ENCODE measurements at regions not wholly inside any gene's neighbourhood (a gene's known extent, or its start where the extent isn't known, plus 50 kb on each side); places are given as distances from the start of the nearest gene placed in this dataset.

GRCh38 chr5:96129276-96129675 lies 167.6 kb upstream of the ELL2 start:
- no peak for TF ChIP-seq YY1 (IDR thresholded peaks at IDR 0.05; ENCODE audit: extremely low read depth, insufficient replicate concordance, low read depth, low read length)
- TF ChIP-seq, protein P1, sequence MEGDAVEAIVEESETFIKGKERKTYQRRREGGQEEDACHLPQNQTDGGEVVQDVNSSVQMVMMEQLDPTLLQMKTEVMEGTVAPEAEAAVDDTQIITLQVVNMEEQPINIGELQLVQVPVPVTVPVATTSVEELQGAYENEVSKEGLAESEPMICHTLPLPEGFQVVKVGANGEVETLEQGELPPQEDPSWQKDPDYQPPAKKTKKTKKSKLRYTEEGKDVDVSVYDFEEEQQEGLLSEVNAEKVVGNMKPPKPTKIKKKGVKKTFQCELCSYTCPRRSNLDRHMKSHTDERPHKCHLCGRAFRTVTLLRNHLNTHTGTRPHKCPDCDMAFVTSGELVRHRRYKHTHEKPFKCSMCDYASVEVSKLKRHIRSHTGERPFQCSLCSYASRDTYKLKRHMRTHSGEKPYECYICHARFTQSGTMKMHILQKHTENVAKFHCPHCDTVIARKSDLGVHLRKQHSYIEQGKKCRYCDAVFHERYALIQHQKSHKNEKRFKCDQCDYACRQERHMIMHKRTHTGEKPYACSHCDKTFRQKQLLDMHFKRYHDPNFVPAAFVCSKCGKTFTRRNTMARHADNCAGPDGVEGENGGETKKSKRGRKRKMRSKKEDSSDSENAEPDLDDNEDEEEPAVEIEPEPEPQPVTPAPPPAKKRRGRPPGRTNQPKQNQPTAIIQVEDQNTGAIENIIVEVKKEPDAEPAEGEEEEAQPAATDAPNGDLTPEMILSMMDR (IDR thresholded peaks at IDR 0.05 in 2 of 3, conservative IDR thresholded peaks at IDR 0.05 in 1 of 3; ENCODE audit: borderline replicate concordance in 1 of 3, insufficient read depth in 1 of 3, low read depth in 2 of 3, low read length in 2 of 3), result no peak
- TF ChIP-seq ZFX (IDR thresholded peaks at IDR 0.05), result no peak
- no peak for TF ChIP-seq POLR2A (IDR thresholded peaks at IDR 0.05; ENCODE audit: borderline replicate concordance, extremely low read depth, insufficient read depth, insufficient read length)
- no peak for TF ChIP-seq EGR1 (IDR thresholded peaks at IDR 0.05; ENCODE audit: low read depth)
- TF ChIP-seq RAD21 (IDR thresholded peaks at IDR 0.05; ENCODE audit: low read depth), result no peak
- TF ChIP-seq, protein P2, sequence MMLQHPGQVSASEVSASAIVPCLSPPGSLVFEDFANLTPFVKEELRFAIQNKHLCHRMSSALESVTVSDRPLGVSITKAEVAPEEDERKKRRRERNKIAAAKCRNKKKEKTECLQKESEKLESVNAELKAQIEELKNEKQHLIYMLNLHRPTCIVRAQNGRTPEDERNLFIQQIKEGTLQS (IDR thresholded peaks at IDR 0.05), result no peak
- no peak for TF ChIP-seq MAX (IDR thresholded peaks at IDR 0.05)
- no peak for TF ChIP-seq TCF7L2 (IDR thresholded peaks at IDR 0.05; ENCODE audit: borderline replicate concordance, extremely low read depth, insufficient read depth, insufficient read length)
- no peak for TF ChIP-seq JUND (IDR thresholded peaks at IDR 0.05)
- no peak for TF ChIP-seq POLR2AphosphoS5 (IDR thresholded peaks at IDR 0.05; ENCODE audit: low read depth, low read length)
- no peak for TF ChIP-seq EZH2 (IDR thresholded peaks at IDR 0.05)
- TF ChIP-seq ZNF274 (IDR thresholded peaks at IDR 0.05; ENCODE audit: low read depth, low read length), result no peak
- no peak for TF ChIP-seq ZBTB33 (IDR thresholded peaks at IDR 0.05; ENCODE audit: extremely low read depth, insufficient replicate concordance, low read length)

All from HCT116 (cell line).